Fibroblast of lung (primary cell): ENCODE measurements at regions not wholly inside any gene's neighbourhood (a gene's known extent, or its start where the extent isn't known, plus 50 kb on each side); places are given as distances from the start of the nearest gene placed in this dataset.
A peak's percentile ranks its signal among the peaks of the same experiment; 100 is the strongest.

Experiments used
- DNase-seq, 2 donors: peaks; one replicate each; pipeline versions ENCODE4 v3.0.0 to v3.0.0-alpha.2; 2010; ENCODE audit warnings: low read depth in 2 of 2
- H2AFZ ChIP-seq: 2 replicates; pipeline ENCODE4 v1.5.1; 2012; ENCODE audit warnings: low read length, control low read depth, inconsistent platforms
- H3K27ac ChIP-seq: 2 replicates; pipeline ENCODE4 v1.5.1; 2011; ENCODE audit warnings: low read length, control low read depth; ENCODE audit not compliant: insufficient read depth
- H3K27me3 ChIP-seq: 2 replicates; pipeline ENCODE4 v1.5.1; 2011; ENCODE audit warnings: mild to moderate bottlenecking, low read length; ENCODE audit not compliant: control insufficient read depth, insufficient read depth
- H3K36me3 ChIP-seq: 2 replicates; pipeline ENCODE4 v1.5.1; 2011; ENCODE audit warnings: low read length; ENCODE audit not compliant: control insufficient read depth, insufficient read depth
- H3K4me1 ChIP-seq: 2 replicates; pipeline ENCODE4 v1.5.1; 2011; ENCODE audit warnings: low read length; ENCODE audit not compliant: control insufficient read depth, insufficient read depth; ENCODE audit errors: extremely low read depth
- H3K4me2 ChIP-seq: 2 replicates; pipeline ENCODE4 v1.5.1; 2011; ENCODE audit warnings: low read length, control low read depth; ENCODE audit not compliant: insufficient read depth; ENCODE audit errors: extremely low read depth
- H3K4me3 ChIP-seq, 4 experiments: fragments of 200-600 bp in 1 of 4; sonication (generic) in 1 of 4; replicated peaks in 1 of 4; 2 replicates each; pipeline ENCODE4 v1.5.1; 2011 to 2016; ENCODE audit warnings: low read length in 4 of 4, low read depth in 3 of 4, mild to moderate bottlenecking in 3 of 4, control low read depth in 2 of 4, inconsistent platforms in 1 of 4, mixed read lengths in 1 of 4; ENCODE audit not compliant: insufficient read depth in 1 of 4; ENCODE audit errors: control extremely low read depth in 1 of 4
- H3K79me2 ChIP-seq: 2 replicates; pipeline ENCODE4 v1.5.1; 2012; ENCODE audit warnings: mild to moderate bottlenecking, low read length, inconsistent platforms; ENCODE audit not compliant: control insufficient read depth, insufficient read depth
- H3K9ac ChIP-seq: 2 replicates; pipeline ENCODE4 v1.5.1; 2011; ENCODE audit warnings: mild to moderate bottlenecking, low read length, control low read depth; ENCODE audit not compliant: insufficient read depth
- H3K9me3 ChIP-seq: 2 replicates; pipeline ENCODE4 v1.5.1; 2012; ENCODE audit warnings: low read depth, low read length; ENCODE audit not compliant: control insufficient read depth, insufficient read depth
- H4K20me1 ChIP-seq: 2 replicates; pipeline ENCODE4 v1.5.1; 2011; ENCODE audit warnings: low read length; ENCODE audit not compliant: control insufficient read depth, insufficient read depth; ENCODE audit errors: extremely low read depth
- EZH2 ChIP-seq: IDR thresholded peaks from 2 replicates; pipeline ENCODE4 v1.5.1; 2012; ENCODE audit warnings: low read length, control low read depth, mild to moderate bottlenecking; ENCODE audit errors: missing control alignments
- TF ChIP-seq, protein P1 (sequence below), 2 donors: IDR thresholded peaks in 1 of 2; conservative IDR thresholded peaks in 1 of 2; 1 replicate in 1 of 2; 2 replicates in 1 of 2; pipeline ENCODE4 v1.5.1; 2011 to 2012; ENCODE audit warnings: low read length in 2 of 2, control low read depth in 1 of 2, inconsistent platforms in 1 of 2, low read depth in 1 of 2, mild to moderate bottlenecking in 1 of 2

DNA sequence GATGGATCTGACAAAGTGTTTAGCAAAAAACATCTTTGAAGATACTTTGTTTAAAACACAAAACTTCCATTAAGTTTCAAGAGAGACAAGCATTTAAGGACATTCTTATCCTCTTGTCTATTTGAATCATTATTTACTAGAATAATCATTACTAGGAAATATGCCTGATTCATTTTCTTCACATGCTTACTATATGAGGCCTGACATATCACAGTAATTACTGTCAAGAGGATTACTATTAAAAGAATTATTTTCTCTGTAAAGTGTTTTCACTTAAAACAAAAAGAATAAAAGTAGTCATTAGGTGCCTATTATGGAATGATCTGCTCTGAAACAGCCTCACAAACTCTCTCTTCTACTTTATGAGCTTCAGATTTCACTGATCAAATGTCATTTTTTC is 402.1 kb upstream of the MGAT4C start:
- Histone ChIP-seq H3K9ac (no peak overlapping the region), H3K27me3 (no peaks in the 10 kb centered on the region), H2AFZ (no peak overlapping the region), H3K79me2 (no peaks in the 10 kb centered on the region), H4K20me1 (no peaks in the 10 kb centered on the region), H3K36me3 (no peaks in the 10 kb centered on the region), H3K27ac (no peak overlapping the region), H3K4me1 (no peaks in the 10 kb centered on the region), H3K9me3 (no peaks in the 10 kb centered on the region), H3K4me2 (no peak overlapping the region), H3K4me3 (no peak overlapping the region)
- TF ChIP-seq, protein P1, sequence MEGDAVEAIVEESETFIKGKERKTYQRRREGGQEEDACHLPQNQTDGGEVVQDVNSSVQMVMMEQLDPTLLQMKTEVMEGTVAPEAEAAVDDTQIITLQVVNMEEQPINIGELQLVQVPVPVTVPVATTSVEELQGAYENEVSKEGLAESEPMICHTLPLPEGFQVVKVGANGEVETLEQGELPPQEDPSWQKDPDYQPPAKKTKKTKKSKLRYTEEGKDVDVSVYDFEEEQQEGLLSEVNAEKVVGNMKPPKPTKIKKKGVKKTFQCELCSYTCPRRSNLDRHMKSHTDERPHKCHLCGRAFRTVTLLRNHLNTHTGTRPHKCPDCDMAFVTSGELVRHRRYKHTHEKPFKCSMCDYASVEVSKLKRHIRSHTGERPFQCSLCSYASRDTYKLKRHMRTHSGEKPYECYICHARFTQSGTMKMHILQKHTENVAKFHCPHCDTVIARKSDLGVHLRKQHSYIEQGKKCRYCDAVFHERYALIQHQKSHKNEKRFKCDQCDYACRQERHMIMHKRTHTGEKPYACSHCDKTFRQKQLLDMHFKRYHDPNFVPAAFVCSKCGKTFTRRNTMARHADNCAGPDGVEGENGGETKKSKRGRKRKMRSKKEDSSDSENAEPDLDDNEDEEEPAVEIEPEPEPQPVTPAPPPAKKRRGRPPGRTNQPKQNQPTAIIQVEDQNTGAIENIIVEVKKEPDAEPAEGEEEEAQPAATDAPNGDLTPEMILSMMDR (conservative IDR thresholded peaks at IDR 0.05 in 1 of 2, IDR thresholded peaks at IDR 0.05 in 1 of 2; ENCODE audit: low read depth in 1 of 2, low read length in 2 of 2): no peak
- no peak for TF ChIP-seq EZH2
- no peak for DNase-seq

DNA sequence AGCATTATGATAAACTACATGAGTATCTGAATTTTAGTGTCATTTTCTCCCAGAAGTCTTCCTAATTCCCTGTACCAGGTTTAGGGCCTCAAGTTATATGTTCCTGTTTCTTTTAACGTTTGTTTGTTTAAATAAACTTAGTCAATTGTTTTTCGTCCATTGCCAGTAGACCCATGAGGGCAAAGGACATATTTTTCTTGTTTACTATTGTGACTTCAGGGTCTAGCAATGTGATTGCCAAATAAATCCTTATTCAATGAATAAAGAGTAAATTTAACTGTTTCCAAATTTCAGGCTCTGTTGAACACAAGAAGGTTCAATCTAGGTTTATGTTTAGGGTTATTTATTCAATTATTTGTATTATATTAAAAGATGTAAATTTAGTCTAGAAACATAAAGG is 391.6 kb upstream of the MGAT4C start:
- Histone ChIP-seq H3K9ac (no peak overlapping the region), H3K4me3 (no peak overlapping the region)
- no peak for TF ChIP-seq EZH2
- TF ChIP-seq, protein P1 (conservative IDR thresholded peaks at IDR 0.05 in 1 of 2, IDR thresholded peaks at IDR 0.05 in 1 of 2; ENCODE audit: low read depth in 1 of 2, low read length in 2 of 2): no peak

DNA sequence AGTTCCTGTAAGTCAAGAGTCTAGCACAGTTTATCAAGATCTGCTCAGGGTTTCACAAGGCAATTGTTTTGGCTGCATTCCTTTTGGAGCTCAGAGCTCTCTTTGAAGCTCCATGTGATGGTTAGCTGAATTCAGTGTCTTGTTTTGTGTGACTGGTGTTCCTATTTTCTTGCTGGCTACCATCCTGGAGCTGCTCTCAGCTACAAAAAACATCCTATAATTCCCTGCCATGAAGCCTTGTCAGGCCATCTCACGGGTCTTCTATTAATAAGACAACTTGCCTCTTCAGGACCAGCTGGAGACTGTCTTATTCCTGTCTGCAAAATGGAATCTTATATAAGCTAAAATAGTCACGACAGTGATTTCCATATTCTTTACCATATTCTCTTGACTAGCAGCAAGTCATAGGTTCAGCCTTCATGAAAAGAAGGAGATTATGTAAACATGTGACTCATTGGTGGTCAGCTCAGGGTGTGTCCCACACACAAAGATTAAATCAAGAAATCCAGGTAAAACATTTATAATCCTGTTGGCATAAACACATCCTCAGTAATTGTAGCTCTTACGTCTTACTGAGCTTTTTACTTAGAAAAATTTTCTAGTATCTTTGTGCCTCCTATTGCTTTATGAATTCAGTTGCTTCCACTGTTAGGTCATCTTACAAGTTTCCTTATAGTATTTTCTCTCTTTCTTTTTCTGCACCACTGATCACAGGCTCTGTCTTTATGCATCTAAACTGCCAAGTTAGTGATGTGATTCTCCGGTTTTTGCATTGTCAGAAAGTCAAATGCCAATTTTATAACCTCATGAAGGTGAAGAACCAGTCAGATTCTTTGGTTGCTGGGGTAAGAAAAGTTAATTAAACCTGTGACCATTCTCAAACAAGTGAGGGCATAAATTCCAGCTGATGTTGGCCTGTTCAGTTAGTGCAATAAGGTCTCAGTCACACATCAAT is 378.5 kb upstream of the MGAT4C start:
- Histone ChIP-seq H3K36me3 (no peaks in the 10 kb centered on the region), H3K4me2 (no peak overlapping the region), H3K9me3 (no peaks in the 10 kb centered on the region), H3K9ac (no peak overlapping the region), H3K79me2 (no peaks in the 10 kb centered on the region), H3K4me3 (no peak overlapping the region), H3K4me1 (no peaks in the 10 kb centered on the region), H3K27ac (no peak overlapping the region), H3K27me3 (no peaks in the 10 kb centered on the region), H4K20me1 (no peaks in the 10 kb centered on the region), H2AFZ (no peak overlapping the region)
- peak; percentile 27 to 36 for DNase-seq
- TF ChIP-seq, protein P1 (conservative IDR thresholded peaks at IDR 0.05 in 1 of 2, IDR thresholded peaks at IDR 0.05 in 1 of 2; ENCODE audit: low read depth in 1 of 2, low read length in 2 of 2): no peak
- TF ChIP-seq EZH2: no peak

More for the DNA sequence above, 391.6 kb upstream of the MGAT4C start:
- no peaks in the 10 kb centered on the region for H3K4me1 ChIP-seq
- no peaks in the 10 kb centered on the region for H3K79me2 ChIP-seq
- no peaks in the 10 kb centered on the region for H3K27me3 ChIP-seq
- H4K20me1 ChIP-seq: no peaks in the 10 kb centered on the region
- DNase-seq: no peak
- H3K9me3 ChIP-seq: no peaks in the 10 kb centered on the region
- no peaks in the 10 kb centered on the region for H3K36me3 ChIP-seq
- no peak overlapping the region for H3K4me2 ChIP-seq
- H3K27ac ChIP-seq: no peak overlapping the region
- no peak overlapping the region for H2AFZ ChIP-seq
